ENCODE measurements at regions not wholly inside any gene's neighbourhood (a gene's known extent, or its start where the extent isn't known, plus 50 kb on each side); places are given as distances from the start of the nearest gene placed in this dataset.
"Not testable (repeated sequence)": the region's sequence is repeated elsewhere in the genome, so short reads cannot be mapped to it uniquely, and the experiment has no call there.

DNA sequence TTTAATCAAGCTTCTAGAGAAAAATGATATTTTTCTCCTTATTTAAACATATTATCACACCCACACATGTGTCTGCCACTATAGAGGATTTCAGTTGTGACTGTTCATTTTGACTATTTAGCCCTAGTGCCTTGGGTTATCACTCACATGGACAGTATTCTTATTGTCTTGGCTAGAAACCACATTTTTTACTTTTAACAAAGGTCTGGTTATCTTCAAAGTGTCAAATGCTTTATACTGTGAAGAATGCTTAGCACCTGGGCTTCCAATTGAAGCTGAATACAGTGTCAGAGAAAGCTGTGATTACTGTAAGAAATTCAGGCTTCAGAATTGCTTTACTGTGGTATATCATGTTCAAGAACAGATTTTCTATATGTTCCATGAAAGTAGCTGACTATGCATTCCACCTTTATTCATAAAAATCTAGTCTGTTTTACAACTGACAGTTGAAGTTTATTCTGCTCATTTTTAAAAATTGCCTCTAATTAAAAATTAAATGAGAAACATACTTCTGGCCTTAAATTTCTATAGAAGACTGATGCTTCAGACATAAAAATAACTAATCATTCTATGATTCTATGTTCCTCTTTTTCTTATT, 278.6 kb downstream of the SEMA3D start:
- TF ChIP-seq, protein P1, sequence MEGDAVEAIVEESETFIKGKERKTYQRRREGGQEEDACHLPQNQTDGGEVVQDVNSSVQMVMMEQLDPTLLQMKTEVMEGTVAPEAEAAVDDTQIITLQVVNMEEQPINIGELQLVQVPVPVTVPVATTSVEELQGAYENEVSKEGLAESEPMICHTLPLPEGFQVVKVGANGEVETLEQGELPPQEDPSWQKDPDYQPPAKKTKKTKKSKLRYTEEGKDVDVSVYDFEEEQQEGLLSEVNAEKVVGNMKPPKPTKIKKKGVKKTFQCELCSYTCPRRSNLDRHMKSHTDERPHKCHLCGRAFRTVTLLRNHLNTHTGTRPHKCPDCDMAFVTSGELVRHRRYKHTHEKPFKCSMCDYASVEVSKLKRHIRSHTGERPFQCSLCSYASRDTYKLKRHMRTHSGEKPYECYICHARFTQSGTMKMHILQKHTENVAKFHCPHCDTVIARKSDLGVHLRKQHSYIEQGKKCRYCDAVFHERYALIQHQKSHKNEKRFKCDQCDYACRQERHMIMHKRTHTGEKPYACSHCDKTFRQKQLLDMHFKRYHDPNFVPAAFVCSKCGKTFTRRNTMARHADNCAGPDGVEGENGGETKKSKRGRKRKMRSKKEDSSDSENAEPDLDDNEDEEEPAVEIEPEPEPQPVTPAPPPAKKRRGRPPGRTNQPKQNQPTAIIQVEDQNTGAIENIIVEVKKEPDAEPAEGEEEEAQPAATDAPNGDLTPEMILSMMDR (IDR thresholded peaks at IDR 0.05): no peak
- no peak for DNase-seq (ENCODE audit: low spot score)
- H3K27ac ChIP-seq: no peak overlapping the region
- no peak overlapping the region for H3K4me3 ChIP-seq

DNA sequence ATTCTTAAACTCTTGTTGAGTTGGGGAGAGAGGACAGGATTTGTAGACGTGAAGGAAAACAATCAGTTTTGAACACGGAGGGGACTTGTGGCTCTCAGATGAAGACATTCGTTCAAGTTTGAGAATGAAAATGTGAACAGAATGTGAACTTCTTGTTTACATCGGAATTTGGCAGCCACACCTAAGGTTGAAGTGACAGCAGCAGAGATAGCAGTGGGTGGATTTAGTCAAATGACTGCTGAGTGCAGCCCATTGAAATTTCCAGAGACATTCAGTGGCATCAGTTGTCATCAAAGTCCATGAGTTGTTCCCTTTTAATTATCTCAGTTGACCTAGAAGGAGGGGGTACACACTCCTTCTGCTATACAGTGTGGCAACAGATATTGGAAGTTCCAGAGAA, 280.0 kb downstream of the SEMA3D start:
- TF ChIP-seq, protein P1 (IDR thresholded peaks at IDR 0.05): no peak
- Histone ChIP-seq H3K4me3 (no peak overlapping the region), H3K27ac (no peak overlapping the region)
- DNase-seq (ENCODE audit: low spot score): no peak

DNA sequence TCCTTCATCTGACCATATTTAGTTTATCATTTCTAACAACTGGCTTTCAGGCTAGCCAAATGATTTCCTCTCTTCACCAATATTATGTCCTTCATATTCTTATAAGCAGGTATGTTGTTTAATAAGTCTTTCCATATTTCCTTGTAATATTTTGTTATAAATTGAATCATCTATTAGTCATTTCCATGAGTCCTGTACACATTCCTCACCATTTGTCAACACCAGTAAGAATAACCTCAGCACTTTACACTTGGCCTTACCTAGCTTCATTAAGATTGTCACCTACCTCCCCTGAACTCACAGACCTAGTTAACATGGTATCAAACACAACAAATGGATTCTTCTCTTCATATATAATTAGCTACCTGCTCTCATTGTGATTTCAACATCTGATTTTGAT, 282.3 kb downstream of the SEMA3D start:
- no peak for DNase-seq (ENCODE audit: low spot score)
- Histone ChIP-seq H3K27ac (no peak overlapping the region), H3K4me3 (no peak overlapping the region)
- TF ChIP-seq, protein P1 (IDR thresholded peaks at IDR 0.05): no peak

DNA sequence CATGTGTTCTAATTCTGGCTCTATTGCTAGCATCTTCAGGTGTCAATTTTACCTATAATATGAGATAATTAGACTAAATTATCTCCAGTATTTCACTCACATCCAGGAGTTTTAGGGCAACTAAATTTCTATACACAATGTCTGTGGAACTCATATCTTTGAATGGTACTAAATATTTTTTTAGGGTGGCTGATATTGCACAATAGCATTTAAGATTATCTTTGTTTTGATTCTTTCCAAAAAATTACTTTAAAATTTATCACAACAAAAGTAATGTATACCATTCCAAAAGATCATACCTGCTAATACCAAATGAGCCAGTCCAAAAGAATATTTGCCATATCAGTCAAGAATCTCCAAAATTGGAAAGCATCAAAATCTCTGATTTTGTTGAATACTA, 285.5 kb downstream of the SEMA3D start:
- DNase-seq (ENCODE audit: low spot score): no peak
- Histone ChIP-seq H3K4me3 (no peak overlapping the region), H3K27ac (no peak overlapping the region)
- TF ChIP-seq, protein P1 (IDR thresholded peaks at IDR 0.05): no peak

DNA sequence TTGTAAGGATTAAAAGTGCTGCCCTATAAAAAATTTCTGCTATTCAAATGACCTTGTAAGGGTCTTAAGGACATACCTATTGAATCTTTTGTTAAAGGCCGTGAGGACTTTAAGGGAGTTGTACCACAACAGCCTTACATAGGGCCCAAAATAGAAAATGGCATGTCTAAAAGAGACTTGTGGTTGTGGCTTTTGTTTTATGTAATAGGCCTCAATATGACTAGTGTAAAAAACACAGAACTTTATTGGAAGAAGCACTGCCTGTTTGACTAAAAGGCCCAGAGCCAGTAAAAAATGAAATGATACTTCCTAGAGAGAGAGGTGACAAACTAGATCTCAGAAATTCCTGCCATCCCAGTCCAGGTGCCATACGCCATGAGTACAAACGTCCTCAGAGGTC, 286.6 kb downstream of the SEMA3D start:
- no peak overlapping the region for H3K27ac ChIP-seq
- no peak overlapping the region for H3K4me3 ChIP-seq
- TF ChIP-seq, protein P1 (IDR thresholded peaks at IDR 0.05): no peak
- no peak for DNase-seq (ENCODE audit: low spot score)

DNA sequence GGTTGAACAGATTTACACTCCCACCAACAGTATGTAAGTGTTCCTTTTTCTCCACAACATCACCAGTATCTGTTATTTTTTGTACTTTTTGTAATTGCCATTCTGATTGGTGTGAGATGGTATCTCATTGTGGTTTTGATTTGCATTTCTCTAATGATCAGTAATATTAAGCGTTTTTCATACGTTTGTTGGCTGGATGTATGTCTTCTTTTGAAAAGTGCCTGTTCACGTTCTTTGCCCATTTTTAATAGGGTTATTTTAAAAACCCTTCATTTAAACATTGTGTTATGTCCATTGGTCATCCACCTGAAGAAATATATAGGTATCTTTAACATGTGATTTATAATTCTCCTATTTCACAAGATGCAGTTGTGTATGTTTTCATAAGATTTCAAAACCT, 291.3 kb downstream of the SEMA3D start:
- Histone ChIP-seq H3K4me3 (no peak overlapping the region), H3K27ac (no peak overlapping the region)
- TF ChIP-seq, protein P1 (IDR thresholded peaks at IDR 0.05): no peak
- no peak for DNase-seq (ENCODE audit: low spot score)

DNA sequence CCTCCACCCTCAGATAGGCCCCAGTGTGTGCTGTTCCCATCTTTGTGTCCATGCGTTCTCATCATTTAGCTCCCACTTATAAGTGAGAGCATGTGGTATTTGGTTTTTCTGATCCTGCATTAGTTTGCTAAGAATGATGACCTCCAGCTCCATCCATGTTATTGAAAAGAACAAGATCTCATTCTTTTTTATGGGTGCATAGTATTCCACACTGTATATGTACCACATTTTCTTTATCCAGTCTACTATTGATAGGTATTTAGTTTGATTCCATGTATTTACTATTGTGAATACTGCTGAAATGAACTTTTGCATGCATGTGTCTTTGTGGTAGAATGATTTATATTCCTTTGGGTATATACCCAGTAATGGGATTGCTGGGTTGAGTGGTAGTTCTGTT, 303.3 kb downstream of the SEMA3D start:
- H3K27ac ChIP-seq; DNase-seq (ENCODE audit: low spot score); H3K4me3 ChIP-seq: not testable (repeated sequence)

DNA sequence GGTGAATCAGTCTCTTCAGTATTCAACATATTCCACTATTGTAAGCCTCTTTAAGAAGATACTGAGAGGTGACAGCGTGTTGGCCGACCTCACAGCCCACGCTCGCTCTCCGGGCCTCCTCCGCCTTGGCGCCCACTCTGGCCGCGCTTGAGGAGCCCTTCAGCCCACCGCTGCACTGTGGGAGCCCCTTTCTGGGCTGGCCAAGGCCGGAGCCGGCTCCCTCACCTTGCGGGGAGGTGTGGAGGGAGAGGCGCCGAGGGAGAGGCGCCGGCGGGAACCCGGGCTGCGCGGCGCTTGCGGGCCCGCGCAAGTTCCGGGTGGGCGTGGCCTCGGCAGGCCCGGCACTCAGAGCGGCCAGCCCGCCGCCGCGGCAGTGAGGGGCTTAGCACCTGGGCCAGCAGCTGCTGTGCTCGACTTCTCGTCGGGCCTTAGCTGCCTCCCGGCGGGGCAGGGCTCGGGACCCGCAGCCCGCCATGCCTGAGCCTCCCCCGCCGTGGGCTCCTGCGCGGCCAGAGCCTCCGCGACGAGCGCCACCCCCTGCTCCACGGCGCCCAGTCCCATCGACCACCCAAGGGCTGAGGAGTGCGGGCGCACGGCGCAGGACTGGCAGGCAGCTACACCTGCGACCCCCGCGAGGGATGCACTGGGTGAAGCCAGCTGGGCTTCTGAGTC, 306.4 kb downstream of the SEMA3D start:
- H3K4me3 ChIP-seq; DNase-seq (ENCODE audit: low spot score); H3K27ac ChIP-seq: not testable (repeated sequence)
